Skeletal muscle tissue (tissue), 3 donors: ENCODE measurements at regions not wholly inside any gene's neighbourhood (a gene's known extent, or its start where the extent isn't known, plus 50 kb on each side); places are given as distances from the start of the nearest gene placed in this dataset.
A peak's percentile ranks its signal among the peaks of the same experiment; 100 is the strongest.

Experiments used
- H3K27ac ChIP-seq: one replicate; pipeline ENCODE4 v1.7.0; 2013; ENCODE audit warnings: mild to moderate bottlenecking, low read depth, low read length, inconsistent platforms
- H3K27me3 ChIP-seq, 3 donors: one replicate each; pipeline ENCODE4 v1.7.0; 2013; ENCODE audit warnings: low read length in 3 of 3; ENCODE audit not compliant: control insufficient read depth in 3 of 3, insufficient read depth in 3 of 3
- H3K36me3 ChIP-seq, 3 donors: one replicate each; pipeline ENCODE4 v1.7.0; 2013; ENCODE audit warnings: low read length in 3 of 3; ENCODE audit not compliant: control insufficient read depth in 3 of 3, insufficient read depth in 3 of 3
- H3K4me1 ChIP-seq, 3 donors: one replicate each; pipeline ENCODE4 v1.7.0; 2013; ENCODE audit warnings: low read length in 3 of 3, mild to moderate bottlenecking in 3 of 3; ENCODE audit not compliant: control insufficient read depth in 3 of 3, insufficient read depth in 3 of 3
- H3K4me3 ChIP-seq, 3 donors: one replicate each; pipeline ENCODE4 v1.7.0; 2013; ENCODE audit warnings: low read length in 3 of 3
- H3K9ac ChIP-seq, 3 donors: one replicate each; pipeline ENCODE4 v1.7.0; 2013; ENCODE audit warnings: low read length in 3 of 3, mild to moderate bottlenecking in 3 of 3, moderate library complexity in 2 of 3, low read depth in 1 of 3
- H3K9me3 ChIP-seq, 3 donors: one replicate each; pipeline ENCODE4 v1.7.0; 2013; ENCODE audit warnings: low read length in 3 of 3; ENCODE audit not compliant: control insufficient read depth in 3 of 3
- donor health status: Osteomylitis.

DNA sequence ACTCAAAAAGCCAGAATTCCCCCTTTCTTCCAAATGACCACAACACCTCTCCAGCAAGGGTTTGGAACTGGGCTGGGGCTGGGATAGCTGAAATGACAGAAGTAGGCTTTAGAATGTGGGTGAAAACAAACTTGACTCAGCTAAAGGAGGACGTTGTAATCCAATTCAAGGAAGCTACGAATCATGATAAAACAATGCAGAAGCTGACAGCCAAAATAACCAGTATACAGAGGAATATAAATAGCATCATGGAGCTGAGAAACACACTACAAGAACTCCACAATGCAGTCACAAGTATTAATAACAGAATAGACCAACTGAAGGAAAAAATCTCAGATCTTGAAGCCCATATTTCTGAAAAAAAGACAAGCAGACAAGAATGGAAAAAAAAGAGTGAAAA, 95.8 kb upstream of the TET2 start:
- Histone ChIP-seq H3K9me3 (peaks cover 0 to 5% (median 0%) of the 10 kb centered on the region in 3 donors), H3K36me3 (no peaks in the 10 kb centered on the region), H3K4me1 (no peaks in the 10 kb centered on the region), H3K27me3 (no peaks in the 10 kb centered on the region), H3K4me3 (no peak overlapping the region), H3K27ac (no peak overlapping the region), H3K9ac (no peak overlapping the region)

DNA sequence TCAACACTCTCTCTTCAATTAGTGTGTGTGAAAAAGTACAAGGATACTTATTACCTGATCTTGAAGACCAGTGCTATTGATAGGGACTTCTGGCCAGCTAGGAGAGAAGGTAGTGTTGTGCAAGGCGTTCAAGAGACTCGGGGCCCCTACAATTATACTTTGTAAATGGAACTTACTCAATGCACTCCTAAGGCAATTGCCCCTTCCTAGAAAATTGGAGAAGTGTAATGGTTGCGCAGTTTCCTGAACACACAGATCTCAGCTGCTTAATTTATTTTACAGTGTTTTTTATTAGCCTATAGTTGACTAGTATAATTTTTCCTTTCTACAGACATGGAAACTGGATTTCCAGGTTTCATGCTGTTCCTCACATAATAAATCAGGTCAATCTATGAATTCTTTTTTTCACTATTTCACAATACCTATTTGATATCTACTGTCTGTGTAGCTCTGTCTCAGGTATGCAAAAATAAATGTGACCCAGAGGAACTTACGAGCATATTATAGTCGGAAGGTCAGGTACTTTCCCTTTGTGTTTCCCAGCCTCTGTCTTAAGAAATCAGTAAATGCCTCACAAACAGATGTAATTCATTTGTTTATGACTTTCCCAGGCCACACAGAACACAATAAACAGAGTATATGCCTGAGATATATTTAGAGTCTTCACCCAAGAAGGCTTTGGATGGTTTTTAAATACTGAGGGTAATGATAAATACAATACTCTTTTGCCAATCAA, 89.1 kb upstream of the TET2 start:
- no peak overlapping the region for H3K27ac ChIP-seq
- peaks cover 0 to 4% (median 0%) of the 10 kb centered on the region in 3 donors for H3K9me3 ChIP-seq
- H3K4me3 ChIP-seq, result no peak overlapping the region
- no peaks in the 10 kb centered on the region for H3K4me1 ChIP-seq
- no peak overlapping the region for H3K9ac ChIP-seq
- H3K36me3 ChIP-seq, result no peaks in the 10 kb centered on the region
- no peaks in the 10 kb centered on the region for H3K27me3 ChIP-seq

DNA sequence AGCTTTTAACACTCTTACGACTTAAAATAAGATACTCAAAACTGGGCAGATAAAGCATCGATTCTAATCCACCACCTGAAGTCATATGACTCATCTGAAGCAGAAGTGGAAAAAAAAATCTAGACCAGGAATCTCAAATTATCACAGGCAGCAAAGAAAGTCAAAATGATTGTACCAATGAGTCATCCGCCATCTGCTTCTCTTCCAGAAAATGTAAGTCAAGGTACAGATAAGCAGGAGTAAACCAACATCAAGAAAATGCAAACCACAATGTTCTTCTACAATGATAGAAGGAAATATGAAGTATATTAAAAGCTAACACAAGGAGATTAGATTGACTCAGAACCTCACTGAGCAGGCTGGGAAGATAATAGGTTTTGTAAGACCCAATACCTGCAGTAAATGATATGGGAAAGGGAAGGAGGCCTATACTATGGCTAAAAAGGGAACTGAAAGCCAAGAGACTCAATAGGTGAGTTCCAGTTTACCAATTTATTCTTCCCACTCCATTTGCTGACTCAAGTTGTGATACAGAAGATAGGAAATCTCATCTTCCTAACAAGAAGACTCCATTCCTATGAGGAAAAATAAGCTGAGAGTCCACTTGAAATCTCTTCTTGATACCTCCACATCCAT, 88.4 kb upstream of the TET2 start:
- no peaks in the 10 kb centered on the region for H3K9me3 ChIP-seq
- H3K27ac ChIP-seq, result no peak overlapping the region
- no peaks in the 10 kb centered on the region for H3K36me3 ChIP-seq
- H3K4me3 ChIP-seq, result no peak overlapping the region
- no peaks in the 10 kb centered on the region for H3K27me3 ChIP-seq
- no peak overlapping the region for H3K9ac ChIP-seq
- no peaks in the 10 kb centered on the region for H3K4me1 ChIP-seq

DNA sequence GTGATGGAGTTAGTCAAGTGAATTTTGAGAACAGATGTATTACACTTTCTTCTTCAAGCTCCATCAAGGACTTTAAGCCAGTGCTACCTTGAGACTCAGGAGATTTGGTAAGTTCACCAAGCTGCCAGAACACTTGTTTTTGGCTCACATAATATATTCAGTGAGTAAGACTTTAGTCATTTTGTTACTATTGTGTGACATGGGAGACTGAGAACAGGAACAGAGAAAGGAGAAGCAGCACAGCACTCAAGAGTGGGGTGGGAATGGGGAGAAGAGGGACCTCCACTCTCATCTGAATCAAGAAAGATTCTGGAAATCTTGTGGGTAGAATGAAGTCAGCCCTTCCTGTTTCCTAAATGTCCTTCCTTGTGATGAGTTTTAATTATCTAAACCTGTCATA, 87.3 kb upstream of the TET2 start:
- Histone ChIP-seq H3K9ac (no peak overlapping the region), H3K27ac (no peak overlapping the region), H3K27me3 (no peaks in the 10 kb centered on the region), H3K4me3 (no peak overlapping the region), H3K9me3 (no peaks in the 10 kb centered on the region), H3K36me3 (no peaks in the 10 kb centered on the region), H3K4me1 (no peaks in the 10 kb centered on the region)

DNA sequence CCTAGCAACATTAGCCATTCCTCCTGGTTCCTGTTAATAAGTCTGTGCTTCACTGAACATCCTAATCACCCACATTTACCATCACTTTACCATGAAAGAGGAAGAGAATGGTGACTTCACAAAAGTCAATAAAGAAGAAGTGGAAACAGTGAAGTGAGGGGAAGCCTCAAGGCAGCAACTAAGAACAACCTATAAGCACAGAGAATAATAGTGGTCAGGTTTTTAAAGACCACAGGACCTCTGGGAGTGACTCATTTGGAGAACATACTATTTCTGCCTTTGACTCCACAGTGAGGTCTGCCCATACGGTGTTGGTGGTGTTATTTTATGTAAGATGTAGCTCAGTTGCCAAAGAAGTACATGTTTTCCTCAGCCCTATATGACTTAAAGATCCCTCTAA, 86.0 kb upstream of the TET2 start:
- H3K27me3 ChIP-seq, result no peaks in the 10 kb centered on the region
- H3K4me3 ChIP-seq, result no peak overlapping the region
- no peaks in the 10 kb centered on the region for H3K9me3 ChIP-seq
- no peak overlapping the region for H3K9ac ChIP-seq
- H3K36me3 ChIP-seq, result no peaks in the 10 kb centered on the region
- no peaks in the 10 kb centered on the region for H3K4me1 ChIP-seq
- no peak overlapping the region for H3K27ac ChIP-seq

DNA sequence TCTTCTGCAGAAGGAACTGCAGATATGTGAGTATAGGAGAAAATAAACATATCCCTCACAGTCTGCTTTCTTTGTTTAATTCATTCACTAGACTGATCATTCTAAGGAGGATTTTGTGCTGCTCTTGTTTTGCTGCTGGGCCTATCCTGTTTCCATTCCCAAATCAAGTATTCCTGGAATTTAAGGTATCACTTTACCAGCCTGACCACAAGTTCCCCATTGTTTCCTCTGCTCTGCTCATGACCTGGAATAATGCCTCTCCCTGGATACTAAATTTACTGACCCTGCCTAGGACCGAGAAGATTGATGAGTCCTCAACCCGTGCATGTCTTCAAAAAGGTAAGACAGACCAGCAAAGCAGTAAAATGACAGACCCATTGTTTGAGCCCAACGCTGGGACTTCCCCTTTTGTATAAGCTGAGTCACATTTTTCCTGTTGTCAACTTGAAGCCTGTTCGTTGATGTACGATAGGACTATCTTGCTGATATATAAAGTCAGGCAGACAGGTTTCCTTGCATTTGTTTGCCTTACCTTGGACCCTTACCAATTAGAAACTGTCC, 85.5 kb upstream of the TET2 start:
- Histone ChIP-seq H3K4me1 (no peaks in the 10 kb centered on the region), H3K9me3 (no peaks in the 10 kb centered on the region), H3K36me3 (no peaks in the 10 kb centered on the region), H3K9ac (no peak overlapping the region), H3K27me3 (no peaks in the 10 kb centered on the region), H3K4me3 (no peak overlapping the region), H3K27ac (peak overlapping the region; percentile 1)

DNA sequence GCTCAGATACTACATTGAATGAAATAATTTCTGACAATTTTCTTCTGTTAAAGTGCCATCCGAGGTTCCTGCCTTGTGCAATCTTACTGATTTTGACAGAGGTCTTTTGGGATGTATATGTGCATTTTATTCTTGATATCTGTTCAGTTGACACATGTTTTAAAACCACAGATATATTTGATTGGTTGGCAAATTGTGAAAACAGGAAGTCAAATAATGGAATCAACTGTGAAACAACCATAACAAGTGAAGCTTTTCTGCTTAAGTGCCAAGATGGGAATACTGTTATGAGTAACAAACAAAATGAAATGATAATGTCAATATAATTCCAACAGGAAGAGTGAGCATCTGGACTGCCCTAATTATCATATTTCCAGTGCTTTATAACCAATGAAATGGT, 84.9 kb upstream of the TET2 start:
- Histone ChIP-seq H3K27ac (peak overlapping the region; percentile 1), H3K4me3 (no peak overlapping the region), H3K27me3 (no peaks in the 10 kb centered on the region), H3K9me3 (no peaks in the 10 kb centered on the region), H3K4me1 (no peaks in the 10 kb centered on the region), H3K9ac (no peak overlapping the region), H3K36me3 (no peaks in the 10 kb centered on the region)

DNA sequence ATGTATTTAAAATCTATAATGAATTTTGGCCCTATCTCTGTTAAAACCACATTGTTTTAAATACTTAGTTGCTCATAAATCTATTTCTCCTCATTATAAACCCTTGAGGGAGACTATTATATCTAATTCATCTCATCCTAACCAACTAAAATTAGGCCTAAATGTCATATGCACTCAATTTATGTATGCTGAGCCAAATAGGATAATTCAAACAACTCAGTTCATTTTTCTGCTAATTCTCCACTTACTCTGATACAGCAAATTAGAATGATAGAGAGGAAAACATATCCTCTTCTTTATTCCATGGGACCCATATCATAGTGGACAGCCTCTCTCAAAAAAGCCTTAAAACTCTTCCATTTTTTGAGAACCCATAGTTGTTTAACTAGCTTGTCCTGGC, 80.3 kb upstream of the TET2 start:
- no peak overlapping the region for H3K27ac ChIP-seq
- no peak overlapping the region for H3K4me3 ChIP-seq
- no peaks in the 10 kb centered on the region for H3K9me3 ChIP-seq
- no peak overlapping the region for H3K9ac ChIP-seq
- no peaks in the 10 kb centered on the region for H3K36me3 ChIP-seq
- H3K27me3 ChIP-seq, result no peaks in the 10 kb centered on the region
- no peaks in the 10 kb centered on the region for H3K4me1 ChIP-seq

DNA sequence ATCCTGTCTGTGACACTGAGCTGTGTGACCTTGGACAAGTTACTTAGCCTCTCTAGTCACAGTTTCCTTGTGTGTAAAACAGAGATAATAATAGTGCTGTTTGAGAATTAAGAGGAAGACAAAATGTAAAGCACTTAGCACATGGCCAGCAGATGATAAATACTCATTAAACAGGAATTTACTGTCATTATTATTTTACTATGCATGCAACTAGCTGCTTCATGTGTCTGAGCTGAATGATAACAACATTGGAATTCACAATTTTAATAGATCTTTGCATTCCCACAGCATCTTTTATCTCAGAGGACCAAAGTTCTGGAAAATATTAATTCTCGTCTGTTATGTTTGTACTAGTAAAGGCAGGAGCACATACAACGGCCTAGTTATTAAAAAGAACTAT, 79.2 kb upstream of the TET2 start:
- H3K27me3 ChIP-seq, result no peaks in the 10 kb centered on the region
- H3K4me1 ChIP-seq, result no peaks in the 10 kb centered on the region
- H3K27ac ChIP-seq, result no peak overlapping the region

DNA sequence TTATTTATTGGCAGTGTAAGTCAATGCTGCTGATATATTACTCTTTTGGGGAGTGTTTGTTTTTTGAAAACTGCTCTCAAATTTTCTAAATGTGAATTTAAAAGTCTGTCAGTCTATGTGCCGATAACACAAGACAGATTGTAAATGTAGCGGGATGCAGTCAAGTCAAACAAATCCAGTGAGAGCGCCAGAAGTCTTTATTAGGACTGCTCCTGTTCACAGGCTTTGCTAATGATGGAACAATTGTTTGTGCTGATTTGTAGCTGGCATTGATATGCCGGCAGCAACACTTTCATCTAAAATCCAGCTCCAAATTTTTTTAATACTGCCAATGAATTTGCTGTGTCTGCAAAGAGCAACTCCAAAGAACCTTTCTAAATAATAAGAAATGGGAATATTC, 78.7 kb upstream of the TET2 start:
- Histone ChIP-seq H3K27ac (no peak overlapping the region), H3K9ac (no peak overlapping the region), H3K36me3 (no peaks in the 10 kb centered on the region), H3K9me3 (no peaks in the 10 kb centered on the region), H3K4me1 (no peaks in the 10 kb centered on the region), H3K27me3 (no peaks in the 10 kb centered on the region), H3K4me3 (no peak overlapping the region)

More for the DNA sequence above, 79.2 kb upstream of the TET2 start:
- no peak overlapping the region for H3K9ac ChIP-seq
- no peak overlapping the region for H3K4me3 ChIP-seq
- H3K36me3 ChIP-seq, result no peaks in the 10 kb centered on the region
- H3K9me3 ChIP-seq, result no peaks in the 10 kb centered on the region
